ENCODE measurements at regions not wholly inside any gene's neighbourhood (a gene's known extent, or its start where the extent isn't known, plus 50 kb on each side); places are given as distances from the start of the nearest gene placed in this dataset.

- H2AFZ ChIP-seq (ENCODE audit: low read depth): no peak overlapping the region
- H3K79me2 ChIP-seq (ENCODE audit: insufficient read depth, low read depth): no peaks in the 10 kb centered on the region
- no peaks in the 10 kb centered on the region for H3K36me3 ChIP-seq (ENCODE audit: insufficient read depth)
- H3K27me3 ChIP-seq (ENCODE audit: insufficient read depth, low read depth): no peaks in the 10 kb centered on the region
- H3K27ac ChIP-seq: no peak overlapping the region
- H3K4me3 ChIP-seq (IDR thresholded peaks at IDR 0.05; ENCODE audit: insufficient read depth, low read depth, low read length): no peak overlapping the region
- H4K20me1 ChIP-seq (ENCODE audit: insufficient read depth): no peaks in the 10 kb centered on the region
- H3K9ac ChIP-seq: no peak overlapping the region
- H3K4me1 ChIP-seq (ENCODE audit: low read depth, poor library complexity, severe bottlenecking): peaks cover 7% of the 10 kb centered on the region
- no peak for TF ChIP-seq CTCF (conservative IDR thresholded peaks at IDR 0.05; ENCODE audit: low read depth, low read length)
- H3K4me2 ChIP-seq: no peak overlapping the region
Measured at GRCh38 chr1:222018041-222018440, 276.2 kb upstream of the DUSP10 start.

GRCh38 chr1:222015686-222016085 lies 273.8 kb upstream of the DUSP10 start:
- no peak overlapping the region for H3K4me2 ChIP-seq
- no peaks in the 10 kb centered on the region for H3K27me3 ChIP-seq (ENCODE audit: insufficient read depth, low read depth)
- H3K79me2 ChIP-seq (ENCODE audit: insufficient read depth, low read depth): no peaks in the 10 kb centered on the region
- H3K4me3 ChIP-seq (IDR thresholded peaks at IDR 0.05; ENCODE audit: insufficient read depth, low read depth, low read length): no peak overlapping the region
- H4K20me1 ChIP-seq (ENCODE audit: insufficient read depth): no peaks in the 10 kb centered on the region
- TF ChIP-seq CTCF (conservative IDR thresholded peaks at IDR 0.05; ENCODE audit: low read depth, low read length): no peak
- no peak overlapping the region for H3K9ac ChIP-seq
- H3K36me3 ChIP-seq (ENCODE audit: insufficient read depth): no peaks in the 10 kb centered on the region
- H3K27ac ChIP-seq: no peak overlapping the region
- no peak overlapping the region for H2AFZ ChIP-seq (ENCODE audit: low read depth)
- H3K4me1 ChIP-seq (ENCODE audit: low read depth, poor library complexity, severe bottlenecking): peaks cover 7% of the 10 kb centered on the region

- no peak for TF ChIP-seq CTCF (conservative IDR thresholded peaks at IDR 0.05; ENCODE audit: low read depth, low read length)
- H3K4me2 ChIP-seq: no peak overlapping the region
- H3K4me1 ChIP-seq (ENCODE audit: low read depth, poor library complexity, severe bottlenecking): peaks cover 8% of the 10 kb centered on the region
- H3K79me2 ChIP-seq (ENCODE audit: insufficient read depth, low read depth): no peaks in the 10 kb centered on the region
- no peak overlapping the region for H3K27ac ChIP-seq
- H3K27me3 ChIP-seq (ENCODE audit: insufficient read depth, low read depth): no peaks in the 10 kb centered on the region
- H3K9ac ChIP-seq: no peak overlapping the region
- H2AFZ ChIP-seq (ENCODE audit: low read depth): no peak overlapping the region
- no peaks in the 10 kb centered on the region for H4K20me1 ChIP-seq (ENCODE audit: insufficient read depth)
- H3K36me3 ChIP-seq (ENCODE audit: insufficient read depth): no peaks in the 10 kb centered on the region
- no peak overlapping the region for H3K4me3 ChIP-seq (IDR thresholded peaks at IDR 0.05; ENCODE audit: insufficient read depth, low read depth, low read length)
Measured at GRCh38 chr1:222014001-222014400, 272.1 kb upstream of the DUSP10 start.

- Histone ChIP-seq H3K4me3 (IDR thresholded peaks at IDR 0.05; ENCODE audit: insufficient read depth, low read depth, low read length) (no peak overlapping the region), H3K27ac (no peak overlapping the region), H2AFZ (ENCODE audit: low read depth) (no peak overlapping the region), H3K4me2 (no peak overlapping the region), H3K4me1 (ENCODE audit: low read depth, poor library complexity, severe bottlenecking) (peaks cover 13% of the 10 kb centered on the region), H4K20me1 (ENCODE audit: insufficient read depth) (no peaks in the 10 kb centered on the region), H3K9ac (no peak overlapping the region), H3K27me3 (ENCODE audit: insufficient read depth, low read depth) (no peaks in the 10 kb centered on the region), H3K79me2 (ENCODE audit: insufficient read depth, low read depth) (no peaks in the 10 kb centered on the region), H3K36me3 (ENCODE audit: insufficient read depth) (no peaks in the 10 kb centered on the region)
- no peak for TF ChIP-seq CTCF (conservative IDR thresholded peaks at IDR 0.05; ENCODE audit: low read depth, low read length)
Measured at GRCh38 chr1:222012816-222013215, 270.9 kb upstream of the DUSP10 start.

Data from KMS-11 (cell line).